NCI-H82 treated with DMSO at 0.1 percent for 48 hours (cell line): ENCODE measurements at regions not wholly inside any gene's neighbourhood (a gene's known extent, or its start where the extent isn't known, plus 50 kb on each side); places are given as distances from the start of the nearest gene placed in this dataset.

Source experiments
- DNase-seq: peaks from one replicate; lab custom pipeline; 2025; ENCODE audit not compliant: unreplicated experiment; lab: John Stamatoyannopoulos, UW

DNA sequence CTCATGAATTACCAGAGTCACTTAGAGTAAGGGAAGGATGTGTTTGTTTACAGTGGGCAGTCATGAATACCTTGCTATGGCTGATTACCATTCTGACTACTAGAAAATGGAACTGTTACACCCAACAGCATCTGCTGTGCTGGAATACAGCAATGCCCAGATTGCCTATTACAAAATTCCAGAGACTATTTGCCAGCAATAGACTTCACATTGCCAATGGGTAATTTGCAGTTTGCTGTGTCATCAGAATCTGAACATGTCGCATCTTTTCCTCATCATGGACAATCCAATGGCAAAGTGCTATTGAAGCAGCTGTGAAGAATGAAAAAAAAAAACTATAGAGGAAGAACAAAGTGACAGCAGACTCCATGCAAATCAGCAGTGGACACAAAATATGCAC is 356.6 kb downstream of the CXXC4 start:
- no peak for DNase-seq

DNA sequence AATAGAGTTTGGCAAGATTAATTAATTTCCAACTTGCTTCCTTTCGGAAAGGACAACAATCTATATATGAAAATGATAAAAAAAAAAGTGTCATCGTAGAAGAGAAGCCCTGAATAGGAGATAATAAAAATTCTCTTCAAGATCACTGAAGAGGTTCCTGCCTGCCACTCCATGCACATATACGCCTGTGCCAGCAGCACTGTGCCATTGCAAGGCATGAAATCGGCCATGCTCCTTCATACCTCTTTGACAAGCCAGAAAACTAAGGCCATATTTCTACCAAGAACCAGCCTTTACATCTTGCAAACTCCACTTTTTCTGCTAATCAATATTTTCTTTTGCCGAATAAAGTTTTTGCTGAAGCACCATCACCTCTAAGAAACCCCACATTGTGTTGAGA is 365.5 kb downstream of the CXXC4 start:
- no peak for DNase-seq

DNA sequence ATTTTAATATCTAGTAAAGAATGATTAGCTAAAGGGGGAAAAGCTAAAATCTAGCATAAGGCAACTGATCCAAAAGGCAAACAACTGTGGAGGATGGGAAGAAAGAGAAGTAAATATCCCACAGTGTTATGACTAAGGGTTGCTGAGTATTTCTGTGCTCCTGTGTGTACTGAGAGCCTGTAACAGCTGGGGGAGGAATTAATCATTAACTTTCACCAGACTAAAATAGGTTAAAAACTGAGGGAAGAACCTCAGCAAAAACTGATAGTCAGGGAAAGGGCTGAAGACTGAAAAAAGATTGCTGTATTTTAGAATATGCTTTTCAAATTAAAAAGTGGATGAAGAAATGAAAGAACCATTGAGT is 365.9 kb downstream of the CXXC4 start:
- no peak for DNase-seq

DNA sequence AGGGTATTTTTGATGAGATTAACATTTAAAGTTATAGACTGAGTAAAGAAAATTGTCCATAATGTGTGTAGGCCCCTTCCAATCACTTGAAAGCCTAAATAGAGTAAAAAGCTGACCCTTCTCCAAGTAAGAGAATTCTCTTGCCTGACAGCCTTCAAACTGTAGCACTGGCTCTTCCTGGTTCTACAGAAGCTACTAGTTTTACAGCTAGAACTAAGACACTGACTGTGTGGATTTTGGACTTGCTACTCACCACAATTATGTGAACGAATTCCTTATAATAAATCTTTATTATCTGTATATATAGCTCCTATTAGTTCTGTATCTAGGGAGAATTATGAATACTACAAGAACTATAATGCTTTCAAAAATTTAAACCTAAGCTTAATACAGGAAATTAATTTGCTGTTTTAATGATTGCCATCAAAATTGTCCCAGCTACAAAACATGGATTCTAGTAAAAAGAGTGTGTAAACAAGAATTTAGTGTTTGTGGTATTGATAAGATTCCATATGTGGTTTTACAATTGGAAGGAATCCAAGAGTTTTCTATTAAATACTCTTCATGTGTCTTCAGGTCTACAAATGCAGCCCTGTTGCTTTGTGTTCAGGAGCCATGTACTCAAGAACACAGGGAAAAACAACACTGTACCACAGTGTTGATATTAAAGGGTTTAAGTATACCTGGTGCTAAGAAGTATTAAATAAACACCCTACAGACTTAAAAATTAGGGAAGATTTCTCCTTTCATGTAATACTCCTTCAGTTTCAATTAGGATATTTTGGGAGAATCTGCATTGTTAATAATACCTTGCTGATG is 366.5 kb downstream of the CXXC4 start:
- no peak for DNase-seq

DNA sequence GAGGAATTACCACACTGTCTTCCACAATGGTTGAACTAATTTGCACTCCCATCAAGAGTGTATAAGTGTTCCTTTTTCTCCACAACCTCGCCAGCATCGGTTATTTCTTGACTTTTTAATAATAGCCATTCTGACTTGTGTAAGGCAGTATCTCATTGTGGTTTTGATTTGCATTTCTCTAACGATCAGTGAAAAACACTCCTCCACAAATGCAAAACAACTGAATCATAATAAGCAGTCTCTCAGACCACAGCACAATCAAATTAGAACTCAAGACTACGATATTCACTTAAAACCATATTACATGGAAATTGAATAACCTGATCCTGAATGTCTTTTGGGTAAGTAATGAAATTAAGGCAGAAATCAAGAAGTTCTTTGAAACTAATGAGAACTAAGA is 371.7 kb downstream of the CXXC4 start:
- DNase-seq = no peak

DNA sequence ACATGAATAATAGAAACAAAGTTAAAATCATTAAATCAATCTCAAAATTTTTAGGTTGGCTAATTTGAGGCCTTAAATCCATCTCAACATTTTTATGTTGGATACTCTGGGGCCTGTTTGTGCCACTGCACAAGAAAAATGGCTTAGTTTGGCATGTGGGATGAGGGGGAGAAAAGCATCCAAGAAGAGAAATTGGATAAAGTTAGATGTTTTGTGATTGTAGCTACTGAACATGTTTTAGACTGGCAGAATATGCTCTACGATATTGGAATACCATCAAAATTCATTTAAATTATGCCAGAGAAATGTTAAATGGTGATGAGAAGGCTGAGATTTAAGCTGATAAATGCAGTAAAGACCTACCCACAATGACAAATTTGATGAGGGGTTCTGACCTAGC is 376.9 kb downstream of the CXXC4 start:
- DNase-seq = no peak

DNA sequence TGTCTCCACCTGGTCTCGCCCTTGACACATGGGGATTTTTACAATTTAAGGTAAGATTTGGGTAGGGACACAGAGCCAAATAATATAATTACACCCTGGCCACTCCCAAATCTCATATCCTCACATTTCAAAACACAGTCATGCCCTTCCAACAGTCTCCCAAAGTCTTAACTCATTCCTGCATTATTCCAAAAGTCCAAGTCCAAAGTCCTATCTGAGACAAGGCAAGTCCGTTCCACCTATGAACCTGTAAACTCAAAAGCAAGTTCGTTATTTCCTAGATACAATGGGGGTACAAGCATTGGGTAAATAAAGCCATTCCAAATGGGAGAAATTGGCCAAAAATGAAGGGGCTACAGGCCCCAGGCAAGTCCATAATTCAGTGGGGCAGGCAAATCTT is 380.8 kb downstream of the CXXC4 start:
- no peak for DNase-seq

DNA sequence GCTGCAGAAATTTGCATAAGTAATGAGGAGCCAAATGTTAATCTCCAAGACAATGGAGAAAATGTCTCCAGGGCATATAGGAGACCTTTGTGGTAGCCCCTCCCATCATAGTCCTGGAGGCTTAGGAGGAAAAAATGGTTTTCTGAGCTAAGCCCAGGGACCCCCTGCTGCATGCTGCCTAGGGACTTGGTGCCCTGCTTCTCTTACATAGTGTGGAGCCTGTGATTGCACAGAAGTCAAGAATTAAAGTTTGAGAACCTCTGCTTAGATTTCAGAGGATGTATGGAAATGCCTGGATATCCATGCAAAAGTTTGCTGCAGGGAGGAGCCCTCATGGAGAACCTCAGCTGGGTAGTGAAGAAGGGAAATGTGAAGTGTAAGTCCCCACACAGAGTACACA is 379.4 kb upstream of the TACR3 start:
- DNase-seq = no peak

DNA sequence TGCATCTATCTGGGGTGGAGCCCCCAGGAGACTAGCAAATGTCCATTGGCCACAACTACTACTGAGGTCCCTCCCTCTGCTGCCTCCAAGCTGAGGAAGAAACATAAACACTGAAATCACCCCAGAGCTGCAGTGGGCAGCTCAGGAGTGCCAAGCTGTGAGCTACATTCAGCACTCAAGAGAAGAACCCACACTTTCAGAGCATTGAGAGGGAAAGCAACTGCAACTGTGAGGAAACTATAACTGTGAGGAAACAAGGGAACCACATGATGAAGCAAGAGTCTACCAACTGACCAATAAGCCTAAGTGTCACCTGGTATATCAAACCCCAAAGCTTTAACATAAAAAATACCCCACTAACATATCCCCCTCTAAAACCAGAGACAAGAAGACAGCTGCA is 373.5 kb upstream of the TACR3 start:
- DNase-seq = no peak

DNA sequence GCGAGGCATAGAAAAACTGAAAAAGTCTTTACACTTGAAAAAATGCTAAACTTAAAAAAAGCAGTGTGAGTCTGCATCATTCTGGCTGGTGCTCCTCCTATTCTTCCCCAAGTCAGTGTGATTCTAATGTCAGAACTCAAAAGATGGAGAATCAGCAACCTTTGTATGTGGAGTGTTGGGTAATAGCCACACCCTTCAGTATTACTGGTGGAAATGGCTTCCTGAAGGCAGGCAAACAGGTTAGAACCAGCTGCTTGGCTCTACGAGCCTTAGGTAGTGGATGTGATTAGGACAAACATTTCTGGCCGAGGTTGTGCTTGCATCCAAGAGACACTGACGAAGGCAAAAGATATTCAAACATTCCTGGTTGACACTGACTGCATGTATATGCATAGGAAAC is 353.4 kb upstream of the TACR3 start:
- DNase-seq = no peak

DNA sequence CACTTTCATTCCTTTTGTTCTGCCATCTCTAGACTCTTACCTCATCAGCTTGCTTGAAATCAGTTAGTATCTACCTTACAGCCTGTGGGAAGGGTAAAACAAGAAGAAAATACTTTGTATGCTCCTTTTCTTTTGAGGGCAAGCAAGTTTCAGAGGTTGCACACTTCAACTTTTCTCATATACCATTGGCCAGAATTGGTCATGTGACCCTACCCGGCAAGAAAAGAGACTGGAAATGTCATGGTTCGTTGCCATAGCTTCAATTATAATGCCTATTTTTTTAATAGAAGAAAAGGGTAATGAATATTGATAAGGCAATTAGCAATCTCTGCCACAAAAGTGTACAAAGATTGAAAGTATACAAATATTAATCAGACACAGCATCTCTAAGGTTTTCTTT is 346.7 kb upstream of the TACR3 start:
- DNase-seq = no peak

DNA sequence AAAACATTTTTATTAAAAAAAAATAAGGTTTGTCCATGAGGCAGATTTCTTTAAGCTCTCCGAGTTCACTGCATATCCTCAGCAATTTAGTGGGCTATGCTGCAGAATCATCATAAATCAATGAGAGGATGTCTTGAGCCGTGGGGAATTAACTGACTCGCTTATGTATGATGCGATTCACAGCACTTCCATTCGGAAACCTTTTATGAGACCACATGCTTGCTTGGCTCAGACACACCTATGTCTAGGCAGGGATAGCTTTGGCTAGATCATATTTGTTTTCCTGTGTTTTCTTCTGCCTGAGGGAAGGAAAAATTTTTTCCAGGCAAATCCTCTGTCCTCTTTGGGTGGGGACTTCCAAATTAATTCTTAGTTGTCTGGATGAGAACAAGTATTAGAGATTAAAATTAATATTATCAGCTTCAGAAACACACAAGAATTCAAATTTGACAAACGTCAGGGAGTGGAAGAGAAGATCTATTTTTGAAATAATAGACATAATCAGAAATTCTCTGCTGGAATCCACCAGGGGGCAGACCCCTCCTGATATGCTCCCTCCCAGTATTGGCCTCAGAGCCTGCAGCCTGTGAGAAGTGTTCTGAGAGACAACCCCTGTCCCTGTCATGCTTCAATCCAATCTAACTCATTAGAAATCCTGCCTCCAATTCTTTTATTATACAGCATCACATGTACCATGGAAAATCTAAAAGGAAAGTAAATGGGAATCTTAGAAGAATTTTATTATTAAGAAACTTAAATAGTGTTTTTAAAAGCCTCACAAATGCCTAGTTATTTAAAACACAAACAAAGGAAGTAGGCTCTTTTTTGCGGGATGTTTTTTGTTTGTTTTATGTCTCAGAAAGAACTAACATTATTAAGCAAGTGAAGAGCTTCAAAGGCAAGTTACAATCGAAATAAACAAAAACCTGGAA is 345.1 kb upstream of the TACR3 start:
- peak; percentile 32 for DNase-seq

DNA sequence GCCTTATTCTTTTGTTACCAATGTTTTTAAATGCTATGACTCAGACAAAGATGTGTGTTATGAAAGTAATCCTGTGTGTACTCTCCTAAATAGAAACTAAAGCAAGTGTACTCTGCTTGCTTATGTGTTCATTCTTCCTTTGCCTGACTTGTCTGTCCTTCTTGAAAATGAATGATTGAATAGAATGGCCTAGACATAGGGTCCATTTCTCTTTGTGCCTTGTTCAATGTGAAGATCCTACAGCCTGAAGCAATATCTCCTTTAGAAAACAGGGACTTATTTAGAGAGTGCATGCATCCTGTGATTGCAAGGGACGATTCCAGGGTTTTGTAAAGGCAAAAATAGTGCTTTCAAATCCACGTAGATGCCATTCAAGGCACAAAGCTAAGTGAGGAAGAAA is 343.6 kb upstream of the TACR3 start:
- DNase-seq = no peak

DNA sequence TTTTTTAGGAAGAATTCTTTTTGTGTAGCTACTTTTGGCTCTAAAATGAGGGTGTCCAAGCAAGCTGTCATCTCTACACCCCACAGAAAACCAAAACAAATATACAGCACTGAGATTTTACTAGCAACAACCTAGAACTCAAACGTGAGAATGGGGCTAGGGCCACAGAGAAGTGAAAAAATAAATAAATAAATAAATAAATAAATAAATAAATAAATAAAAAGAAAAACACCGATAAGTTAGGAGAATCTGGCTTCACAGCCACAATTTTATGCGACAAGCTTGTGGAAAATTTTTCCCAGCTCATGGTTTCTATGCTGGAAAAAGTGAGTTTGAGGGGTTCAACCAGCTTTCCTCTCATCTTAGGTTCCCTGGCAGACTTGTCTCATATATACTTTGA is 324.6 kb upstream of the TACR3 start:
- no peak for DNase-seq

DNA sequence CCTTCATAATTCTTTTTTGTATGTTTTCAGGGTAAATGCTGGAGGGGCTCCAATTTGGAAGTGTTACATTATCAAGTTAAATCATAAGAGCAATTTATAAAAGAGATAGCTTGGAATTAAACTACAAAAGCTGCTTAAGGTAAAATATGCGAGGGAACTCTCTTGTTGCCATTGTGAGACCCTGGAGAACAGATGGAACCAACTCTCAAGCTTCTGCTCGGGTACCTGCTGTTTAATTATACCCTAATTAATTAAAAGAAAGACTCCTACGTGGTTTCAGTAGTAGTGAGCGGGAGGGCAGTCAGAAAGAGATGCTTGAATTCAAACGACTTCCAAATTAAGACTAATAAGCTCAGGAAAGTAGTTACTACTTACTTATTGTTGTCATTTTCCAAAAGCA is 313.1 kb upstream of the TACR3 start:
- peak; percentile 3 for DNase-seq

DNA sequence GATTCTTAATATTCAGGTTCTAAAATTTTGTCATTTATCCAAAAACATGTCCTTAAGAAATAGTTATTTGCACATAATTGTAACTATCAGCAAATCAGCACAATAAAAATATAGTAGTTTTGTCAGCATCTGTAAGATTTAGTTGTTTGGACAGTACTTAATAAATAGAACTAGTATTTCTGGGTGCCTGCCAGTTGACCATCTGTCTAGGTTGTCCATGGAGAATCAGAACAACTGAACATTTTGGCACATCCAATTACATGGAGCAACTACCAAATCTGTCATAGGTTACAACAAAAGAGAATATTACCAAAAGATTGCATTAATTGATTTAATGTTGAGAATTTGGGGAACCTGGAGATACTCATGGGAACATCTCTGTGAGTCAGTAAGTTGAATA is 305.5 kb upstream of the TACR3 start:
- no peak for DNase-seq

DNA sequence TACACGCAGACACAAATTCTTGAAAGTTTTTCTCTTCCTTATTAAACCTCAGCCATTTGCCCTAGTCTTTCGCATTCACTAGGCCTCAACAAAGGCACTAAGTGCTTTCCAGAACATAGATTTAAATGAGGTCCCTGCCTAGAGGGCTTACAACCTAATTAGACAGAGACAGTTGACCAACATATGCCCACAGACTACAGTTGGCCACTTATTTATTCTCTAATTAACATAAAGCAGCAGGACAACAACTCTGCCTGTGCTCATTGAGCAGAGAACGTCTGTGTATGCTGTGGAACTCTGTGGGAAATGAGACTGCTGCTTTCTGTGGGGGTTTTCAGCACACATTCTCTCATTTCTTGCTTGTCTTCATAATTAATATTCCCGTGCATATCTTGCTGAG is 303.0 kb upstream of the TACR3 start:
- no peak for DNase-seq

DNA sequence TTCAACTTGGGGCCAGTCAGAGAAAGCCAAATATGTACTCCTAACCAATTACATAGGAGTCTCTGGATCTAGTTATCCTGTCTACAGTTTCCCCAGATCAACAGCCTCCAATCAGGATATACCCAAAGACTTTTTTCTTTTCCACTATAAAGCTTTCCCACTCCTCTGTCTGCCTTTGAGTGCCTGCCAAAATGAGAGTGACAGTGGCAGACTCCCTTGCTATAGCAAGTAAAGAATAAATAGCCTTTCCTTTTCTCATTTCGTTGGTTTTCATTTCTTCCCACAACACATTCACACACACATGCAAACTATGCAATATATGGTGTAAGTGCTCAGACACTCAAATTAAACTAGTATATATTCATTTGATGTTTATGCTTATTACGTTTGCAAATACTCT is 302.4 kb upstream of the TACR3 start:
- DNase-seq = no peak

DNA sequence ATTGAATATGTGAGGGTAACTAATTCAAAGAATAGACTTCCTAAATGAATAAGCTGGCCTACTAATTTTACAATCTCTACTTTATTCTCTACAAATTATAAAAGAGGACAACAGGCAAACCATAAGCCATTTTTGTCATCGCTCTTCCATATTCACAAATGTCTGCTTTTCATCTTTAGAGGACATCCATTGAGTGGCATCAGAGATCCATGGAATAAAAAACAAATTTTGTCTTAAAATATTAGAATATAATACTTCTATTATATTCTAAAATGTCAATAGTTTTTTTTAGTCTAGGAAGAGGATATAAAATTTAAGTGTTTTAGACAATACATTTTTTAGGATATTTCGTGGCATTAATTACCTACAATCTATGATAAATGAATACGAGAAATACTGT is 300.9 kb upstream of the TACR3 start:
- no peak for DNase-seq

DNA sequence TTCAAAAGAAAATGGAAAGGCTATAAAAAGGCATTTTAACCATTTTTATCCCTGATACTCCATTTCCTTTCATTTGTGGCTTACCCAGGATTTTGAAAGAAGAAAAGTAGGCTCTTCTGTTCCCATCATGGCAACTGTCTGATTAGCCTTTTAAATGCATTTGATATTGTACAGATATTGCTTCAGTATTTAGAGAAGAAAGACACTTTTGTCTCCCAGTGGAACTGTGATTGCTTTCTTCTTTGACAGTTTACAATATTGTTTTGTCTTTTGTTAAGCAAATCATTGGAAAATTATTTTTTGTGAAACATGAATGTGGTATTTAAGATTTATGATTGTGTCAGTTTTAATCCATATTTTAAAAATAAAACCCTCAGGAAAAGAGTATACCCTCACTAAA is 297.4 kb upstream of the TACR3 start:
- DNase-seq = no peak

DNA sequence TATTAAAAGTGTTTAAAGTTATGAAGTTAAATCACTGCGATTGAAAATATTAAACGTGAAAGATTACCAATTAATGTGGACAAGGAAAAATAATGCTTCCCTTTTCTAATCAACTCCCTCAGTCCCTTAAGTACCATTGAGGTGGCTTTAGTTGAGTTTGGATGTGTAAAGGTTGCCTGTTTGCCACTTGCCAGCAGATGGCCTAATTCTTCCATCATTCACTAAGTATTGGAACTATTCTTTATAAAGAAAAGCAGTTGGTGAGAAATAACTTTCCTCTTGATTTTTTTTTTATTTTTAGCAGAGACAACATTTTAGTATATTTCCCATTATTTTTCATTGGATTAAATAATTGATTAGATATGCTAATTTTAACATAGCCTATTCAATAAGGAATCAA is 295.9 kb upstream of the TACR3 start:
- no peak for DNase-seq

DNA sequence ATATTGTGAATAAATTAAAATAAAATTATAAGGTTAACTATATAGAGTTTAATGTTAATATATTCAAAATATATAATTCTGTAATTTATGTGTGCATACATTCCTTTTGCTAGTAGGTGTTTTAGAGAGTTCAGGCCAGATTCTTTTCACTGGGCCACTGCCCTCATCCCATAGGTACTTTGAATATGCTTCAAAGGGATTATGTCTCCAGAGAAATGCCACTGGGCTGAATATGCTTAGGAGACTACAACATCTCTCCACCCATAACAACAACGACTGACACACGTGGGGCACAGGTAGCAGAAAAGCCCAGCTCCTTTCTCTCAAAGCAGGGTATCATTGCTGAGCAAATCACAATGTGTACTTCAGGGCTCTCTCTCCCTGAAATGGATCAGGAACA is 290.9 kb upstream of the TACR3 start:
- DNase-seq = no peak
